Thyroid gland (tissue), 4 donors: ENCODE measurements at regions not wholly inside any gene's neighbourhood (a gene's known extent, or its start where the extent isn't known, plus 50 kb on each side); places are given as distances from the start of the nearest gene placed in this dataset.

Source experiments
- DNase-seq, 2 donors: peaks; one replicate each; pipeline ENCODE4 v3.0.0-alpha.2; 2019
- H3K27ac ChIP-seq, 3 donors: fragments of 200-600 bp; sonication (generic); 1 replicate in 2 of 3; 2 replicates in 1 of 3; pipeline ENCODE4 v1.5.1; 2016 to 2019; ENCODE audit warnings: mild to moderate bottlenecking in 1 of 3, moderate library complexity in 1 of 3
- H3K27me3 ChIP-seq: fragments of 200-600 bp; sonication (generic); one replicate; pipeline ENCODE4 v1.5.1; 2019
- H3K36me3 ChIP-seq, 2 donors: fragments of 200-600 bp; sonication (generic); one replicate each; pipeline ENCODE4 v1.5.1; 2016 to 2019
- H3K4me1 ChIP-seq, 2 donors: fragments of 200-600 bp; sonication (generic); one replicate each; pipeline ENCODE4 v1.5.1; 2017 to 2019
- H3K4me3 ChIP-seq, 3 donors: fragments of 200-600 bp; sonication (generic); replicated peaks in 1 of 3; 1 replicate in 2 of 3; 2 replicates in 1 of 3; pipeline ENCODE4 v1.5.1; 2016; ENCODE audit warnings: mild to moderate bottlenecking in 1 of 3
- H3K9me3 ChIP-seq: fragments of 200-600 bp; sonication (generic); one replicate; pipeline ENCODE4 v1.5.1; 2017
- POLR2A ChIP-seq, 2 donors: fragments of 450-650 bp; IDR thresholded peaks; one replicate each; pipeline ENCODE4 v1.6.1; 2017; ENCODE audit warnings: antibody characterized with exemption in 2 of 2, mild to moderate bottlenecking in 2 of 2, moderate library complexity in 1 of 2
- WGBS, 2 donors: methylation state at CpG; one replicate each; pipeline ENCODE4 v1.1.5; 2017; 5-methylcytosine and 5-hydroxymethylcytosine counted together
- intact Hi-C: fragments of 100-400 bp; cut with DNase I; formaldehyde crosslinking; loops from one replicate; pipeline ENCODE4 v1.15.1; 2023
- TF ChIP-seq, protein P1 (sequence below), 6 experiments: fragments of 200-600 bp in 3 of 6; fragments of 450-650 bp in 3 of 6; sonication (generic) in 3 of 6; IDR thresholded peaks; one replicate each; pipeline ENCODE4 v1.5.1; 2016 to 2019; ENCODE audit warnings: antibody characterized with exemption in 6 of 6, mild to moderate bottlenecking in 2 of 6, inconsistent platforms in 1 of 6, moderate library complexity in 1 of 6

DNA sequence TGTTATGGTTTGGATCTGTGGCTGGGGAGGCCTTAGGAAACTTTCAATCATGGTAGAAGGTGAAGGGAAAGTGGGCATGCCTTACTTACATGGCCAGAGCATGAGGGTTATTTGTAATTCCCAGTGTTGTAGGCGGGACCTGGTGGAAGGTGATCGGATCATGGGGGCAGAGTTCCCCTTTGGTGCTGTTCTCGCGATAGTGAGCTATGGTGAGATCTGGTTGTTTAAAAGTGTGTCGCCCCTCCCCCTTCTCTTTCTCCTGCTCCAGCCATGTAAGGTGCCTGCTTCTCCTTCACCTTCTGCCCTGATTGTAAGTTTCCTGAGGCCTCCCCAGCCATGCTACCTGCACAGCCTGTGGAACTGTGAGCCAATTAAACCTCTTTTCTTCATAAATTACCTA is 145.8 kb downstream of the TFAP2C start:
- WGBS, 2 donors = 89 to 91% methylated on average over 5 of the region's 5 CpGs
- Histone ChIP-seq H3K36me3 (no peaks in the 10 kb centered on the region), H3K27ac (no peak overlapping the region), H3K27me3 (no peaks in the 10 kb centered on the region), H3K4me3 (no peak overlapping the region), H3K4me1 (peaks cover 6 to 12% of the 10 kb centered on the region in 2 donors), H3K9me3 (no peaks in the 10 kb centered on the region)
- TF ChIP-seq, protein P1, sequence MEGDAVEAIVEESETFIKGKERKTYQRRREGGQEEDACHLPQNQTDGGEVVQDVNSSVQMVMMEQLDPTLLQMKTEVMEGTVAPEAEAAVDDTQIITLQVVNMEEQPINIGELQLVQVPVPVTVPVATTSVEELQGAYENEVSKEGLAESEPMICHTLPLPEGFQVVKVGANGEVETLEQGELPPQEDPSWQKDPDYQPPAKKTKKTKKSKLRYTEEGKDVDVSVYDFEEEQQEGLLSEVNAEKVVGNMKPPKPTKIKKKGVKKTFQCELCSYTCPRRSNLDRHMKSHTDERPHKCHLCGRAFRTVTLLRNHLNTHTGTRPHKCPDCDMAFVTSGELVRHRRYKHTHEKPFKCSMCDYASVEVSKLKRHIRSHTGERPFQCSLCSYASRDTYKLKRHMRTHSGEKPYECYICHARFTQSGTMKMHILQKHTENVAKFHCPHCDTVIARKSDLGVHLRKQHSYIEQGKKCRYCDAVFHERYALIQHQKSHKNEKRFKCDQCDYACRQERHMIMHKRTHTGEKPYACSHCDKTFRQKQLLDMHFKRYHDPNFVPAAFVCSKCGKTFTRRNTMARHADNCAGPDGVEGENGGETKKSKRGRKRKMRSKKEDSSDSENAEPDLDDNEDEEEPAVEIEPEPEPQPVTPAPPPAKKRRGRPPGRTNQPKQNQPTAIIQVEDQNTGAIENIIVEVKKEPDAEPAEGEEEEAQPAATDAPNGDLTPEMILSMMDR (IDR thresholded peaks at IDR 0.05) = no peak
- no peak for DNase-seq
- intact Hi-C loops = no loop called here

DNA sequence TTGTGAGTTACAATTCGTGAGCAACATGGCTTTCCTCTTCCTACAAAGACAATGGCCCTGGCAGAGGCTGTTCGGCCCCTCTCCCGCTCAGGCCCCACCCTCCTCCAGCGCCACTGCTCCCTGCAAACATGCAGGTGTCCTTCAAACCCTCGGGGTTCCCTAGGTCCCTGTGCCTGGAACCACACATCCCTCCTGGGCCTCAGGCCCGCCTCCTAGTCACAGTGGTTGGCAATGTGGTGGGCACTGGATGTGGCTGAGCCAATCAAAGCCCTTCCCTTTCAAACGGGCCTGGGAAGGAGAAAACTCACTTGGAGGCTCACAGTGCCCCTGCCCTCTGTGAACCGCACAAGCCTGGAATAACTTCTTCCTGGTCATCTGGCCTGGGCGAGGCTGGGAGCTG is 147.2 kb downstream of the TFAP2C start:
- intact Hi-C loops = no loop called here
- no peak overlapping the region for H3K27ac ChIP-seq
- no peak for DNase-seq
- no peak overlapping the region for H3K4me3 ChIP-seq
- H3K4me1 ChIP-seq = peaks cover 17 to 23% of the 10 kb centered on the region in 2 donors
- no peak for TF ChIP-seq POLR2A (IDR thresholded peaks at IDR 0.05)
- TF ChIP-seq, protein P1 (IDR thresholded peaks at IDR 0.05) = no peak
- WGBS, 2 donors = 73 to 81% methylated on average over 9 of the region's 9 CpGs
- no peaks in the 10 kb centered on the region for H3K9me3 ChIP-seq
- no peaks in the 10 kb centered on the region for H3K27me3 ChIP-seq
- no peaks in the 10 kb centered on the region for H3K36me3 ChIP-seq

DNA sequence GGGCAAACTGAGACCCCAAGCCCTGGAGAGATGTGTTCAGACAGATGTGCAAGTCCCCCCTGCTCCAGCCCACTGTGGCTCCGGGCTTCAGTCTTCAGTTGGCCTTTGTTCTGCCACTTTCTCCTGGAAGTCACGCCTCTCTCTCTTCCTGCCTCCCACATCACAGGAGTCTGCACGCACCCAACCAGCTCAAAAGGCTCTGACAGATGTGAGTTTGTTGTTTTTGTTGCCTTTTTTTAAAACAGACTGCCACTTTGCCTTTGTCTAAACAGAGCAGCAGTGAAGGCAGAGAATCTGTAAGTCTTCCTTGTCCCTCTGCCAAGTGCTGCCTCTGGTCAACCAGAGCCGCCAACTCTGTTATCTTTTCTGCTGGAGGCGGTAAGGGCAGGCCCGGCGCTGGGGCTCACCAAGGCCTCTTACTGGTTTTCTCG is 149.7 kb downstream of the TFAP2C start:
- TF ChIP-seq, protein P1 (IDR thresholded peaks at IDR 0.05) = no peak
- no peak for TF ChIP-seq POLR2A (IDR thresholded peaks at IDR 0.05)
- Histone ChIP-seq H3K27me3 (no peaks in the 10 kb centered on the region), H3K27ac (peak overlapping the region in 2 of 3 donors; percentile 36 to 69), H3K9me3 (no peaks in the 10 kb centered on the region), H3K4me3 (no peak overlapping the region), H3K36me3 (no peaks in the 10 kb centered on the region), H3K4me1 (peaks cover 19 to 23% of the 10 kb centered on the region in 2 donors)
- 8 to 12% methylated on average over 8 of the region's 8 CpGs for WGBS, 2 donors
- DNase-seq = peak; percentile 74 to 81
- intact Hi-C loops = no loop called here

DNA sequence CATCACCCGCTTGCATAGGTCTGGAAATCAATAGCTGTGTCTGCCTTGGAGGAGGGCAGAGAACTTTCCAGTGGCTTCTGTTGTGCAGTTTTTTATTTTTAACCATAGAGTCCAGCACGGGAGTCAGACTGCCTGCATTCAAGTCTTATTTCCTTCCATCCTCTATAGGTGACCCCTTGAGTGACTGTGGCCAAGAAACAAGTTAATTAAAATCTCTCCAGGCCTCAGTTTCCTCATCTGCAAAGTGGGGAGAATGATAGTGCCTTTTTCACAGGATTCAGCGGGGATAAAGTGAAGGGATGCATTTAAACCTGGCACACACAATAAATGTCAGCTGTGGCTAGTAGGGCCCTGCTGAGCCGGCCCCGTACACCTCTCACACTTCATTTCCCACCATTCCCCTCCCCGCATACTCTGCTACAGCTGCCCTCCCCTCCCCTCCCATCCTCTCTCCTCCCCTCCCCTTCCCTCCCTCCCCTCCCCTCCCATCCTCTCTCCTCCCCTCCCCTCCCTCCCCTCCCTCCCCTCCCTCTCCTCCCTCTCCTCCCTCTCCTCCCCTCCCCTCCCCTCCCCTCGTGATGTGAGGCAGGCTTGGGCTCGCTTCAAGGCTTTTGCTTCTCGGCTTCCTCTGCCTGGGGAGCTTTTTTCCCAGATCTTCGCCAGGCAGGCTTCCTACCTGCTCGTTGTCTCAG is 150.5 kb downstream of the TFAP2C start:
- TF ChIP-seq POLR2A (IDR thresholded peaks at IDR 0.05) = no peak
- Histone ChIP-seq H3K27ac (peak overlapping the region in 2 of 3 donors; percentile 36 to 69), H3K9me3 (no peaks in the 10 kb centered on the region), H3K4me3 (no peak overlapping the region), H3K4me1 (peaks cover 19 to 23% of the 10 kb centered on the region in 2 donors), H3K36me3 (no peaks in the 10 kb centered on the region), H3K27me3 (no peaks in the 10 kb centered on the region)
- no peak for DNase-seq
- intact Hi-C loops = no loop called here
- 71 to 74% methylated on average over 11 of the region's 11 CpGs for WGBS, 2 donors

DNA sequence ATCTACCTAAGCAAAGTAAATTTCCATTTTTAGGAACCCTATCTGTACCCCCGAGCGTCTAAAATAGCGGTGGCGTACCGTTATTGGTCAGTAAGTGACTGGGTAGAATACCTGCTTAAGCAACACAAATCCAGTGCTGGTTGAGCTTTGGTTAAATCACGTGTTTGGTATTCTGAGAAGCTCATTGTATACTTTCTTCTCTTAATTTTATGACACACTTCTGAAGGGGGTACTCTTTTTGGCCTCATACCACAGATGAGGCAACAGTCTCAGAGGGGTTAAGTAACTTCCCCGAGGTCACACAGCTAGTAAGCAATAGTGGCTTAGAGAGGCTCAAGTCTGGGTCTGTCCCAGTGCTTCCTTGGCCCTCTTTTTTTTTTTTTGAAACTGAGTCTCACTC is 151.2 kb downstream of the TFAP2C start:
- H3K9me3 ChIP-seq = no peaks in the 10 kb centered on the region
- no peak overlapping the region for H3K4me3 ChIP-seq
- 78 to 93% methylated on average over 7 of the region's 7 CpGs for WGBS, 2 donors
- H3K36me3 ChIP-seq = no peaks in the 10 kb centered on the region
- TF ChIP-seq, protein P1 (IDR thresholded peaks at IDR 0.05) = no peak
- no peak for TF ChIP-seq POLR2A (IDR thresholded peaks at IDR 0.05)
- H3K27me3 ChIP-seq = no peaks in the 10 kb centered on the region
- no peak for DNase-seq
- H3K4me1 ChIP-seq = peaks cover 19 to 23% of the 10 kb centered on the region in 2 donors
- intact Hi-C loops = no loop called here
- H3K27ac ChIP-seq = peak overlapping the region in 1 of 3 donors; percentile 2
